Right lobe of liver (tissue), 6 donors: ENCODE measurements at regions not wholly inside any gene's neighbourhood (a gene's known extent, or its start where the extent isn't known, plus 50 kb on each side); places are given as distances from the start of the nearest gene placed in this dataset.

Source experiments
- ATAC-seq, 4 donors: fragments of 200-7000 bp; cut with Tn5 transposase; one replicate each; pipeline ENCODE4 v1.9.1; 2020; ENCODE audit warnings: mild to moderate bottlenecking in 4 of 4, moderate library complexity in 4 of 4
- DNase-seq, 3 donors: peaks; one replicate each; pipeline ENCODE4 v3.0.0-alpha.2; 2020
- H3K27ac ChIP-seq, 3 donors: fragments of 200-600 bp; one replicate each; pipeline ENCODE4 v1.8.0; 2022
- H3K27me3 ChIP-seq, 2 donors: fragments of 200-600 bp; one replicate each; pipeline ENCODE4 v1.8.0; 2022
- H3K36me3 ChIP-seq, 4 donors: fragments of 200-600 bp; sonication (generic) in 1 of 4; one replicate each; pipeline versions ENCODE4 v1.5.1 to v1.8.0; 2017 to 2022; ENCODE audit warnings: control low read depth in 1 of 4
- H3K4me1 ChIP-seq, 4 donors: fragments of 200-600 bp; sonication (generic) in 1 of 4; one replicate each; pipeline versions ENCODE4 v1.5.1 to v1.8.0; 2017 to 2022; ENCODE audit warnings: control low read depth in 1 of 4
- H3K4me3 ChIP-seq, 3 donors: fragments of 200-600 bp; one replicate each; pipeline ENCODE4 v1.8.0; 2022
- H3K9me3 ChIP-seq, 4 donors: fragments of 200-600 bp; sonication (generic) in 1 of 4; one replicate each; pipeline versions ENCODE4 v1.5.1 to v1.8.0; 2017 to 2022; ENCODE audit warnings: control low read depth in 1 of 4
- POLR2A ChIP-seq: fragments of 450-650 bp; IDR thresholded peaks from one replicate; pipeline ENCODE4 v1.6.1; 2017; ENCODE audit warnings: antibody characterized with exemption, mild to moderate bottlenecking
- WGBS: methylation state at CpG from one replicate; pipeline ENCODE4 v1.1.6; 2018; ENCODE audit warnings: low coverage, low lambda C conversion rate; ENCODE audit not compliant: insufficient coverage; ENCODE audit errors: missing lambda C conversion rate; 5-methylcytosine and 5-hydroxymethylcytosine counted together
- intact Hi-C, 2 donors: fragments of 100-400 bp; cut with DNase I; formaldehyde crosslinking; loops; one replicate each; pipeline versions ENCODE4 v1.11.2 to v1.14.1; 2022
- TF ChIP-seq, protein P1 (sequence below), 4 donors: fragments of 200-600 bp in 3 of 4; fragments of 450-650 bp in 1 of 4; IDR thresholded peaks; one replicate each; pipeline versions ENCODE4 v1.5.1 to v1.8.0; 2016 to 2022; ENCODE audit warnings: antibody characterized with exemption in 4 of 4, mild to moderate bottlenecking in 2 of 4
- donor health status: DM: no; HTN: yes; CAD: no.
- donor health status: DM: no; HTN: no; CAD: no.
- donor health status: DM: no; HTN: no; CAD: no.
- donor health status: DM: no; HTN: yes; CAD: no.
- donor health status: DM: no; HTN: yes; CAD: no.

DNA sequence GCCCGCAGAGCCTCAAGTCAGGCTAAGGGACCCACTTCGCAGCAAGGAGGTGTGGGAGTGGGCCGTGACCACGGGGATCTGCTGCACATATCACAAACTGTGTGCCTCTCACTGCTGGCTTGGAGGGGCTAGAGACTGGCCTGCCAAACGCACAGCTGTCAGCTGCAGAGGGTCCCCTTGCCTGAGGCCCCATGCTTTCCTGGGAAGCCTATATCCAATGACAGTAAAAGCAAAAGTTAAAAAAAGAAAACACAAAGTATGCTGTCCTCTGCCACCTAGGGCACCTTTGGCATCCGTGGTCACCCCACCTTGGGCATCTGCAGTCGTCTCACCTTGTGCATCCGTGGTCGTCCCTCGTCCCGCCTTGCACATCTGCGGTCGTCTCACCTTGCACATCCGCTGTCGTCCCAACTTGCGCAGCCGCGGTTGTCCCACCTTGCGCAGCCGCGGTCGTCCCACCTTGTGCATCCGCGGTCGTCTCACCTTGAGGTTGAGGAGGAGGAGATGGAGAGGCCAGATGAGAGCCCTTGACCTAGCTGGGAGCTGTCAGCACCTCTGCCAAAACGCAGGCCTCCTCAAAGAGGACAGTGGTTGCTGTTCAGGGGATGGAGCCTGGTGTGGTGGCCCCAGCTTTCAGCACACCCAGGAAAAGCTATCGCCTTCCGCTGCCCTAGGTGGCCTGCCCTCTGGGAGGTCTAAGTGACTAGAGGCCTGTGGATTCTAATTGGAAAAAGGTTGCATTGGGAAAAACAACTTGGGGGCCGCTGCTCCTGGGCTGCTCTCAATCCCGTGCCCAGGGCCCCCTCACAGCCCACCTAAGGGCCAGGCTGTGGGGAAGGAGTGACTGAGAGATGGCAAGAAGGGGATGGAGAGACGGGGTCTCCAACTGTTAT, 90.5 kb downstream of the MYEOV start:
- Histone ChIP-seq H3K4me1 (no peaks in the 10 kb centered on the region), H3K36me3 (no peaks in the 10 kb centered on the region), H3K27ac (no peak overlapping the region), H3K4me3 (no peak overlapping the region), H3K9me3 (no peaks in the 10 kb centered on the region), H3K27me3 (no peaks in the 10 kb centered on the region)
- intact Hi-C loops = no loop called here
- ATAC-seq = no peak
- WGBS = 90% methylated on average over 20 of the region's 31 CpGs
- TF ChIP-seq POLR2A = no peak
- TF ChIP-seq, protein P1, sequence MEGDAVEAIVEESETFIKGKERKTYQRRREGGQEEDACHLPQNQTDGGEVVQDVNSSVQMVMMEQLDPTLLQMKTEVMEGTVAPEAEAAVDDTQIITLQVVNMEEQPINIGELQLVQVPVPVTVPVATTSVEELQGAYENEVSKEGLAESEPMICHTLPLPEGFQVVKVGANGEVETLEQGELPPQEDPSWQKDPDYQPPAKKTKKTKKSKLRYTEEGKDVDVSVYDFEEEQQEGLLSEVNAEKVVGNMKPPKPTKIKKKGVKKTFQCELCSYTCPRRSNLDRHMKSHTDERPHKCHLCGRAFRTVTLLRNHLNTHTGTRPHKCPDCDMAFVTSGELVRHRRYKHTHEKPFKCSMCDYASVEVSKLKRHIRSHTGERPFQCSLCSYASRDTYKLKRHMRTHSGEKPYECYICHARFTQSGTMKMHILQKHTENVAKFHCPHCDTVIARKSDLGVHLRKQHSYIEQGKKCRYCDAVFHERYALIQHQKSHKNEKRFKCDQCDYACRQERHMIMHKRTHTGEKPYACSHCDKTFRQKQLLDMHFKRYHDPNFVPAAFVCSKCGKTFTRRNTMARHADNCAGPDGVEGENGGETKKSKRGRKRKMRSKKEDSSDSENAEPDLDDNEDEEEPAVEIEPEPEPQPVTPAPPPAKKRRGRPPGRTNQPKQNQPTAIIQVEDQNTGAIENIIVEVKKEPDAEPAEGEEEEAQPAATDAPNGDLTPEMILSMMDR (IDR thresholded peaks at IDR 0.05) = no peak
- DNase-seq = peak in 2 of 3 donors; percentile 41 to 46

DNA sequence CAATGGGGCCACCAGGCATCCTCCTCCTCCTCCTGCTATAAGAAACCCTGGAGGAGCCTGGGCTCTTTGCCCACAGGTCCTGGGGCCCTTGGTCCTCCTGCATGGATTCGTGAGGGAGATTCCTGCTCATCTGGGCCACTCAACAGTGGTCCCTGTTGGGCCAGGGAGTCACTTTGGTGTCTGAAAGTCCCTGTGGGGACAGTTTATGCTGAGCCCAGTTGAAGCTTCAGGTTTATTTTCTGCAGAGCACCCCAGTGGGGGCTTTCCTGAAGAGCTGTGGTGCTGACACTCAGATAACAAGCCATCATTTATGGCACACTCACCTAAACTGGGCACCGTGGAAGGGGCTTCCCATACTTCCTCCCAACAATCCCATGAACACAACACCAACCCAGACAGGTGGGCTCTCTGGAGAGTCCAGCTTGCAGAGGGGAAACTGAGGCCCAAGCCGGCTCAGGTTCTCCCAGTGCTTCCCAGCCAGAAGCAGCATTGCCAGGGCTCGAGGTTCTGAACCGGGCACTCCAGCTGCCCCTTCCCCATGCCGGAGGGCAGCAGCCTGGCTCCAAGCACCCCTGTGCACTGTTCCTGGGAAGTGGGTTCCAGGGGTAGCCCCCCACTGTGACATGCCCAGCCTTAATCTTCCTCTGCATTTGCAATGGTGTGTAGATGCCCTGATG, 91.3 kb downstream of the MYEOV start:
- Histone ChIP-seq H3K4me3 (no peak overlapping the region), H3K9me3 (no peaks in the 10 kb centered on the region), H3K27me3 (no peaks in the 10 kb centered on the region), H3K36me3 (no peaks in the 10 kb centered on the region), H3K4me1 (no peaks in the 10 kb centered on the region), H3K27ac (no peak overlapping the region)
- ATAC-seq (no peak), DNase-seq (peak in 1 of 3 donors; percentile 33)
- WGBS = no CpG with 5 or more reads among the region's 6 CpGs
- intact Hi-C loops = no loop called here
- TF ChIP-seq, protein P1 (IDR thresholded peaks at IDR 0.05) = no peak
- TF ChIP-seq POLR2A = no peak

DNA sequence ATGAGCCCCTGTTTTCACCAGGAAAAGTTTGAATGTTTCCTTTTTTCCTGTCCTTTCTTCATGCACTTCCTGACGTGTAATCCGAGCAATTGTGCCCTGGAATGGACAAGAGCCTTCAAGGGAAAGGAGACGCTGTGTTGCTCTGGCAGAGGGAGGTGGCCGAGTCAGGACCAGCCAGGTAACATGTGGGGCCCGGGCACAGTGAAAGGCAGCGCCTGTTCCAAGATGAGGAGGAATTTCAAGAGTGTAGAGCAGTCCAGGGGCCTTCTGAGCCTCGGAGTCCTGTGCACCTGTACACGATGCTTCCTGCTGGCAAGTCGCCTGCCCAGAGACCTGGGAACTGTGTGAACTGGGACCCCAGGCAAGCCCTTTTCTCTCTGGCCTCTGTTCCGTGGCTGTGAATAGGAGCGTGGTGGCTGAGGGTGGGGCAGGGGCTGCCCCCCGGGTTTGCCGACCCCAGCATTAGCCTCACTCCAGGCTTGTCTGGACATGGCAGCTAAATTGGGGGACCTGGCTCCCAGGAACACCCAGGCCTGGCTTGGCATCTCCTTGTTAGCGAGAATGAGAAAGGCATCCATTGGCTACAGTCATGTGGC, 92.0 kb downstream of the MYEOV start:
- Histone ChIP-seq H3K36me3 (no peaks in the 10 kb centered on the region), H3K4me3 (no peak overlapping the region), H3K4me1 (no peaks in the 10 kb centered on the region), H3K27me3 (no peaks in the 10 kb centered on the region), H3K9me3 (no peaks in the 10 kb centered on the region), H3K27ac (no peak overlapping the region)
- intact Hi-C loops = no loop called here
- DNase-seq (peak in 1 of 3 donors; percentile 35), ATAC-seq (no peak)
- TF ChIP-seq, protein P1 (IDR thresholded peaks at IDR 0.05) = no peak
- TF ChIP-seq POLR2A = no peak
- WGBS = 71% methylated on average over 6 of the region's 14 CpGs

DNA sequence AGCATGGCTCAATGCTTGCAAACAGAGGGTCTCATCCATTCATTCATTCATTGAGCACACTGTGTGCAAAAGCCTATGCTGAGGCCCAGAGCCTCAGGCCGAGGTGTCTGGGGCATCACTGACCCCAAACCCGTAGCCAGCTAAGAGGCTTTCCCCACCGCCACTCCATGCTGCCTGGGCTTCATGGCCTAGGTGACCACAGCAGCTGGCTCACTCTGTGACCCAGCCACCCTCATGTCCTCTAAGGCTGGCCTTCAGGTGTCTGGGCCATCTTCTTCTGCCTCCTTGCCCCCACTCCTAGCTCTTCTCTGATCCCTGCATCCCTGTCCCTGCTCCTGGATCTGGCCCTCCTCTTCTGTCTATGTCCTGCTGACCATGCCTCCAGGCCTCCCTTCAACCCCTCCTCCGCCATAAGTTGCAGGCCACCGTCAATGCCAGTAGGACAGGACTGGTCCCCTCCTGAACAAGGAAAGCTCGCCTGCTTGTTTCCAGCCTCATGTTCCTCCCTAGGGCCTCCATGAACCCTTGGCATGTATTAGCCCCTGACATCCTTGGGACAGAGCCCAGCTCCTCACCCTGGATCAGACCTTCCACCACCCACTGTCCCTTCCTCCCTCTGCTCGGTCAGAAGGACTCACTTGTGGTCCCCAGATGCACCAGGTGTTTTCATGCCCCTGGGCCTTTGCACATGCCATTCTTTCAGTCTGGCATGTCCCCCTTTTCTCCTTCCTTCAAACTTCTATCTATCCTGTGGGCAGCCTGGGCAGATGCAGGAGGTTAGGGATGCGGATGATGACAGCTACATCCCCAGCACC, 92.8 kb downstream of the MYEOV start:
- 92% methylated on average over 5 of the region's 8 CpGs for WGBS
- ATAC-seq (no peak), DNase-seq (no peak)
- H3K4me3 ChIP-seq = no peak overlapping the region
- intact Hi-C loops = no loop called here
- H3K36me3 ChIP-seq = no peaks in the 10 kb centered on the region
- H3K27ac ChIP-seq = no peak overlapping the region
- H3K27me3 ChIP-seq = no peaks in the 10 kb centered on the region
- H3K4me1 ChIP-seq = no peaks in the 10 kb centered on the region
- H3K9me3 ChIP-seq = no peaks in the 10 kb centered on the region
- TF ChIP-seq, protein P1 (IDR thresholded peaks at IDR 0.05) = no peak
- TF ChIP-seq POLR2A = no peak
